ENCODE measurements at regions not wholly inside any gene's neighbourhood (a gene's known extent, or its start where the extent isn't known, plus 50 kb on each side); places are given as distances from the start of the nearest gene placed in this dataset.

DNA sequence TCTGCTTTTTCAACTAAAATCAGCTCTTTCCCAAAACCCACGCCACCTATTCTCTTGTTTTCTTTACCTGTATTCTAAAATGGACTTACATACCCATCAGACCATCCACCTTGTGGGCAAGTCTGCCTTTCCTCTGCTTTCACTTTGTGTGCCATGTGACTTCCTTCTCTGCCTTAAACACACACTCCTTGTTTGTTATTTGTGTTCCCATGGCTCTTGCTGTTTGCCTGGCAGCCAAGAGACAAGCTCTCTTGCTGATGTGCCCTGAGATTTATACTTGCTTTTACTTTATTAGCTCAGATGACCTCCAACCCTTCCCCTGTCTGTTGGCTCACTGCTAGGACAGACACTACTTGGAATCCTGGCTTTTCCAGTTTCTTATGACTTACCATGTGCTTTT is 309.7 kb upstream of the LRRTM4 start:
- TF ChIP-seq, protein P1, sequence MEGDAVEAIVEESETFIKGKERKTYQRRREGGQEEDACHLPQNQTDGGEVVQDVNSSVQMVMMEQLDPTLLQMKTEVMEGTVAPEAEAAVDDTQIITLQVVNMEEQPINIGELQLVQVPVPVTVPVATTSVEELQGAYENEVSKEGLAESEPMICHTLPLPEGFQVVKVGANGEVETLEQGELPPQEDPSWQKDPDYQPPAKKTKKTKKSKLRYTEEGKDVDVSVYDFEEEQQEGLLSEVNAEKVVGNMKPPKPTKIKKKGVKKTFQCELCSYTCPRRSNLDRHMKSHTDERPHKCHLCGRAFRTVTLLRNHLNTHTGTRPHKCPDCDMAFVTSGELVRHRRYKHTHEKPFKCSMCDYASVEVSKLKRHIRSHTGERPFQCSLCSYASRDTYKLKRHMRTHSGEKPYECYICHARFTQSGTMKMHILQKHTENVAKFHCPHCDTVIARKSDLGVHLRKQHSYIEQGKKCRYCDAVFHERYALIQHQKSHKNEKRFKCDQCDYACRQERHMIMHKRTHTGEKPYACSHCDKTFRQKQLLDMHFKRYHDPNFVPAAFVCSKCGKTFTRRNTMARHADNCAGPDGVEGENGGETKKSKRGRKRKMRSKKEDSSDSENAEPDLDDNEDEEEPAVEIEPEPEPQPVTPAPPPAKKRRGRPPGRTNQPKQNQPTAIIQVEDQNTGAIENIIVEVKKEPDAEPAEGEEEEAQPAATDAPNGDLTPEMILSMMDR (conservative IDR thresholded peaks at IDR 0.05 in 1 of 2, IDR thresholded peaks at IDR 0.05 in 1 of 2; ENCODE audit: low read depth in 1 of 2, low read length in 2 of 2) = no peak
- TF ChIP-seq EZH2 (IDR thresholded peaks at IDR 0.05; ENCODE audit: low read length, missing control alignments) = no peak
